Caco-2 (cell line): ENCODE measurements at regions not wholly inside any gene's neighbourhood (a gene's known extent, or its start where the extent isn't known, plus 50 kb on each side); places are given as distances from the start of the nearest gene placed in this dataset.

ENCODE experiments used
- BruUV-seq: library from RNA; stranded (reverse); fragments of 400-500 nt; replicated peaks from 2 replicates; lab custom pipeline; 2021; lab: Mats Ljungman, UMichigan
- CTCF ChIA-PET: fragments of 300-600 bp; sonication (Branson Sonifier 250); formaldehyde crosslinking; loops from one replicate; lab custom pipeline; 2022; ENCODE audit warnings: antibody characterized with exemption; lab: Charles Lee
- POLR2A ChIA-PET: fragments of 300-600 bp; sonication (Branson Sonifier 250); formaldehyde crosslinking; loops from one replicate; lab custom pipeline; 2022; ENCODE audit warnings: antibody characterized with exemption; lab: Charles Lee
- DNase-seq, 2 experiments: peaks; one replicate each; pipeline versions ENCODE4 v3.0.0 to v3.0.0-alpha.2; 2020 to 2022
- H3K27me3 ChIP-seq: replicated peaks from 2 replicates; pipeline ENCODE4 v1.6.0; 2011; ENCODE audit warnings: low read length; ENCODE audit not compliant: control insufficient read depth, insufficient read depth
- H3K36me3 ChIP-seq: 2 replicates; pipeline ENCODE4 v1.5.1; 2011; ENCODE audit warnings: low read length; ENCODE audit not compliant: control insufficient read depth, insufficient read depth
- H3K4me1 ChIP-seq: fragments of 250-450 bp; sonication (Bioruptor Pico); 2 replicates; pipeline ENCODE4 v1.5.1; 2020; ENCODE audit warnings: mild to moderate bottlenecking
- H3K4me3 ChIP-seq: 2 replicates; pipeline ENCODE4 v1.5.1; 2011; ENCODE audit warnings: low read depth, mild to moderate bottlenecking, control low read depth, low read length
- H3K9me3 ChIP-seq: fragments of 250-450 bp; sonication (Bioruptor Pico); 2 replicates; pipeline ENCODE4 v1.5.1; 2020; ENCODE audit warnings: mild to moderate bottlenecking, moderate library complexity
- H3K27ac Mint-ChIP-seq: one replicate; pipeline ENCODE4 v1.8.0; 2022; ENCODE audit warnings: mixed read lengths; ENCODE audit not compliant: unreplicated experiment
- H3K27me3 Mint-ChIP-seq: one replicate; pipeline ENCODE4 v1.8.0; 2022; ENCODE audit warnings: mixed read lengths; ENCODE audit not compliant: insufficient read depth, unreplicated experiment
- H3K36me3 Mint-ChIP-seq: one replicate; pipeline ENCODE4 v1.8.0; 2022; ENCODE audit warnings: mild to moderate bottlenecking, mixed read lengths; ENCODE audit not compliant: insufficient read depth, unreplicated experiment
- H3K4me1 Mint-ChIP-seq: one replicate; pipeline ENCODE4 v1.8.0; 2022; ENCODE audit warnings: low read depth, mixed read lengths; ENCODE audit not compliant: unreplicated experiment
- H3K4me3 Mint-ChIP-seq: one replicate; pipeline ENCODE4 v1.8.0; 2022; ENCODE audit warnings: mild to moderate bottlenecking, moderate library complexity, mixed read lengths; ENCODE audit not compliant: unreplicated experiment
- H3K9me3 Mint-ChIP-seq: one replicate; pipeline ENCODE4 v1.8.0; 2022; ENCODE audit warnings: mixed read lengths; ENCODE audit not compliant: unreplicated experiment
- intact Hi-C: fragments of 100-400 bp; cut with micrococcal nuclease; formaldehyde crosslinking; loops from one replicate; pipeline ENCODE4 v1.10.0; 2022; ENCODE audit not compliant: unreplicated experiment
- TF ChIP-seq, protein P1 (sequence below), 2 experiments: fragments of 200-600 bp in 1 of 2; IDR thresholded peaks; 1 replicate in 1 of 2; 2 replicates in 1 of 2; pipeline versions ENCODE4 v1.5.1 to v1.8.0; 2011 to 2022; ENCODE audit warnings: antibody characterized with exemption in 1 of 2, control low read depth in 1 of 2, inconsistent platforms in 1 of 2, low read depth in 1 of 2, low read length in 1 of 2, mild to moderate bottlenecking in 1 of 2, moderate library complexity in 1 of 2; ENCODE audit not compliant: insufficient read depth in 1 of 2, severe bottlenecking in 1 of 2, unreplicated experiment in 1 of 2

DNA sequence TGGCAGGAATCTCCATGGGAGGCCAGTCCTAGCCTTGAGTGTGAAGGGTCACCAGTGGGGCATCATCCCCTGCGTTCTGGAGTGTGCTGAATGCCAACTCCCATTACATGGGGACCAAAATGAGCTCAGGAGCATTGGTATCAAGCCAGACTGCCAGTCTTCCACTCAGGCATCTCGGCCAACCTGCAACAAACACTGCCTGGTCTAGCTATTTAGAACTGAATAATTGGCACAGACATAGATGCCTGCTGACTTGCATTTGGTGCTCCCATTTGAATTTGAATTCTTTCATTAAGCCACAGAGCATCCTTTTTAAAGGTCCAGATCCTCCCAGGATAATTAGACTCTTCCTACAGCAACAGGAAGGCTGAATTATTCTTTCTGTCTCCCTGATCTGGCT lies 116.6 kb upstream of the ABCA1 start:
- H3K27ac Mint-ChIP-seq = no peak overlapping the region

DNA sequence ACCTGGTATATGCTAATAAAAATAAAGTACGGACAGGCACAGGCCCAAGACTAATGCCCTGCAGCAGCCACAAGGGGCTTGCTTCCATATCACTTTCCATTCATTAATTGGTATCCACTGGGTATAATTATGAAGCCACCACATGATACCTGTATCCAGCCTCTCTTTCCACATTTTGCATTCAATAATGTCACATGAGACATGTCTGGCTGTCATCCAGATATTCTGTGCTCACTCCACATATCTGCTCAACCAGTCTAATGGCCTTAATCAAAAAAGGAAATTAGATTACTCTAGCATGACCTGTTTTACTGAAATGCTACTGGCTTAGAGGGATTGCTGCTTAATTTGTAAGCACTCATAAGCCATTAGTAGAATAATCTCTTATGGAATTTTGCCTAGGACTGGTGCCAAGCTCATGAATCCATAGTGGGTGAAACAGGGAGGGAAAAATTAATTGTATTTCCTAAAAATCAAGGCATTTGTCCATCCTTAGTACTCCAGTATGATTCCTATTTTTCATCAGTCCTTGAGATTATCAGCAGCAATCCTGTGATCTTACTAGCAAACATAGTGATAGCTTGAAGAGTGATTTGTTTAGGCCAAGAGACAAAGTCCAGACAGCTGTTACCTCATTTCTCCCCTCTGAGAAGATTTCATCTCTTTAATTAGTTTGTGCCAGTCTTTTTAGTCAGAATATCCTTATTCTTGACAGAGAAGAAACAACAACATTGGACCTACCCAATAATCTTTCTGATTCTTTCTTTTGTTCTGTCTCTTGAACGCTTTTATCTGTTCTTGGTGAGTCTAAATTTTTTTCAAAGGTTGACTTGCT lies 119.2 kb upstream of the ABCA1 start:
- DNase-seq = peak in 1 of 2 experiments; percentile 36
- Histone ChIP-seq H3K36me3 (no peaks in the 10 kb centered on the region), H3K9me3 (no peaks in the 10 kb centered on the region), H3K4me1 (peaks cover 34% of the 10 kb centered on the region), H3K4me3 (no peak overlapping the region), H3K27me3 (no peaks in the 10 kb centered on the region)
- peaks cover 11% of the 10 kb centered on the region for H3K9me3 Mint-ChIP-seq
- TF ChIP-seq, protein P1, sequence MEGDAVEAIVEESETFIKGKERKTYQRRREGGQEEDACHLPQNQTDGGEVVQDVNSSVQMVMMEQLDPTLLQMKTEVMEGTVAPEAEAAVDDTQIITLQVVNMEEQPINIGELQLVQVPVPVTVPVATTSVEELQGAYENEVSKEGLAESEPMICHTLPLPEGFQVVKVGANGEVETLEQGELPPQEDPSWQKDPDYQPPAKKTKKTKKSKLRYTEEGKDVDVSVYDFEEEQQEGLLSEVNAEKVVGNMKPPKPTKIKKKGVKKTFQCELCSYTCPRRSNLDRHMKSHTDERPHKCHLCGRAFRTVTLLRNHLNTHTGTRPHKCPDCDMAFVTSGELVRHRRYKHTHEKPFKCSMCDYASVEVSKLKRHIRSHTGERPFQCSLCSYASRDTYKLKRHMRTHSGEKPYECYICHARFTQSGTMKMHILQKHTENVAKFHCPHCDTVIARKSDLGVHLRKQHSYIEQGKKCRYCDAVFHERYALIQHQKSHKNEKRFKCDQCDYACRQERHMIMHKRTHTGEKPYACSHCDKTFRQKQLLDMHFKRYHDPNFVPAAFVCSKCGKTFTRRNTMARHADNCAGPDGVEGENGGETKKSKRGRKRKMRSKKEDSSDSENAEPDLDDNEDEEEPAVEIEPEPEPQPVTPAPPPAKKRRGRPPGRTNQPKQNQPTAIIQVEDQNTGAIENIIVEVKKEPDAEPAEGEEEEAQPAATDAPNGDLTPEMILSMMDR (IDR thresholded peaks at IDR 0.05; ENCODE audit: insufficient read depth in 1 of 2, low read depth in 1 of 2, low read length in 1 of 2, severe bottlenecking in 1 of 2, unreplicated experiment in 1 of 2) = no peak
- CTCF ChIA-PET = no interaction called here
- H3K27me3 Mint-ChIP-seq = no peaks in the 10 kb centered on the region
- H3K27ac Mint-ChIP-seq = peak overlapping the region; percentile 12
- peaks cover 12% of the 10 kb centered on the region for H3K36me3 Mint-ChIP-seq
- H3K4me1 Mint-ChIP-seq = peaks cover 46% of the 10 kb centered on the region
- intact Hi-C loops = loop anchor here (1.0 to 2.0 kb wide), 5 partner anchors 17 to 120 kb away; no protein-coding TSS in a partner anchor
- POLR2A ChIA-PET = interaction anchor here (0.6 kb wide), 1 partner anchor 57 kb away, joined by 6 read pairs; no protein-coding TSS in a partner anchor
- H3K4me3 Mint-ChIP-seq = peak overlapping the region; percentile 9
- no TSS peak for BruUV-seq

More for the DNA sequence above, 116.6 kb upstream of the ABCA1 start:
- intact Hi-C loops = no loop called here
- TF ChIP-seq, protein P1 (IDR thresholded peaks at IDR 0.05; ENCODE audit: insufficient read depth in 1 of 2, low read depth in 1 of 2, low read length in 1 of 2, severe bottlenecking in 1 of 2, unreplicated experiment in 1 of 2) = no peak
- Mint-ChIP-seq H3K4me3 (no peak overlapping the region), H3K36me3 (peaks cover 12% of the 10 kb centered on the region), H3K27me3 (no peaks in the 10 kb centered on the region), H3K9me3 (no peaks in the 10 kb centered on the region), H3K4me1 (peaks cover 36% of the 10 kb centered on the region)
- H3K4me1 ChIP-seq = peaks cover 39% of the 10 kb centered on the region
- no peaks in the 10 kb centered on the region for H3K9me3 ChIP-seq
- no TSS peak for BruUV-seq
- ChIA-PET CTCF (no interaction called here), POLR2A (no interaction called here)
- H3K36me3 ChIP-seq = no peaks in the 10 kb centered on the region
- no peak for DNase-seq
- no peak overlapping the region for H3K4me3 ChIP-seq
- no peaks in the 10 kb centered on the region for H3K27me3 ChIP-seq

DNA sequence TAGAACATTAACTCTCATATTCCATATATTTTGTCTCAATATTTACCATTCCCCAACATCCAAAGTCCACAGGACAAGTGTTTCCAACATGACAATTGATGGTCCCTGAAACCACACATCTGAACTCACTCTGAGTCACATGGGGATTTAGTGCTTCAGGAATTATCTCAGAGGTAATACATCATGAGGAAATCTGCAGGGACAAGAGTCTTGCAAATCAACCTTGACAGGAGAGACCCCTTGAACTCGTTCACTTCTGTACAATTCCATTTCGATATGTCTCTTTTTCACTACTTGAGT lies 119.7 kb upstream of the ABCA1 start:
- DNase-seq = peak in 1 of 2 experiments; percentile 55
- Histone ChIP-seq H3K27me3 (no peaks in the 10 kb centered on the region), H3K9me3 (no peaks in the 10 kb centered on the region), H3K4me3 (no peak overlapping the region), H3K36me3 (no peaks in the 10 kb centered on the region), H3K4me1 (peaks cover 34% of the 10 kb centered on the region)
- H3K4me1 Mint-ChIP-seq = peaks cover 50% of the 10 kb centered on the region
- BruUV-seq = no TSS peak
- H3K27ac Mint-ChIP-seq = peak overlapping the region; percentile 12
- H3K4me3 Mint-ChIP-seq = peak overlapping the region; percentile 9
- POLR2A ChIA-PET = no interaction called here
- H3K27me3 Mint-ChIP-seq = no peaks in the 10 kb centered on the region
- intact Hi-C loops = loop anchor here (1.0 to 2.0 kb wide), 5 partner anchors 17 to 121 kb away; no protein-coding TSS in a partner anchor
- peaks cover 12% of the 10 kb centered on the region for H3K36me3 Mint-ChIP-seq
- CTCF ChIA-PET = no interaction called here
- TF ChIP-seq, protein P1 (IDR thresholded peaks at IDR 0.05; ENCODE audit: insufficient read depth in 1 of 2, low read depth in 1 of 2, low read length in 1 of 2, severe bottlenecking in 1 of 2, unreplicated experiment in 1 of 2) = no peak
- peaks cover 17% of the 10 kb centered on the region for H3K9me3 Mint-ChIP-seq
